Neural cell (in vitro differentiated cells): ENCODE measurements at regions not wholly inside any gene's neighbourhood (a gene's known extent, or its start where the extent isn't known, plus 50 kb on each side); places are given as distances from the start of the nearest gene placed in this dataset.

ENCODE experiments used
- EZH2 ChIP-seq: fragments of 200-600, 300-800 bp; shearing (Covaris generic), sonication (generic); IDR thresholded peaks from 2 replicates; pipeline ENCODE4 v1.6.1; 2014; ENCODE audit warnings: antibody characterized with exemption, low read length, borderline replicate concordance, mild to moderate bottlenecking; ENCODE audit not compliant: insufficient read depth, poor library complexity, severe bottlenecking
- POLR2AphosphoS5 ChIP-seq: IDR thresholded peaks from 2 replicates; pipeline ENCODE4 v1.6.1; 2012
- REST ChIP-seq: IDR thresholded peaks from 2 replicates; pipeline ENCODE4 v1.6.1; 2012; ENCODE audit warnings: borderline replicate concordance
- SMC3 ChIP-seq: fragments of 450-650 bp; conservative IDR thresholded peaks from 2 replicates; pipeline ENCODE4 v1.6.1; 2014; ENCODE audit warnings: antibody characterized with exemption, mild to moderate bottlenecking, moderate library complexity; ENCODE audit not compliant: poor library complexity
- TAF1 ChIP-seq: IDR thresholded peaks from 2 replicates; pipeline ENCODE4 v1.6.1; 2012; ENCODE audit warnings: low read depth
- TF ChIP-seq, protein P1 (sequence below): fragments of 450-650 bp; IDR thresholded peaks from 2 replicates; pipeline ENCODE4 v1.5.1; 2014; ENCODE audit warnings: antibody characterized with exemption, mild to moderate bottlenecking, moderate library complexity; ENCODE audit not compliant: poor library complexity, severe bottlenecking

- TF ChIP-seq, protein P1, sequence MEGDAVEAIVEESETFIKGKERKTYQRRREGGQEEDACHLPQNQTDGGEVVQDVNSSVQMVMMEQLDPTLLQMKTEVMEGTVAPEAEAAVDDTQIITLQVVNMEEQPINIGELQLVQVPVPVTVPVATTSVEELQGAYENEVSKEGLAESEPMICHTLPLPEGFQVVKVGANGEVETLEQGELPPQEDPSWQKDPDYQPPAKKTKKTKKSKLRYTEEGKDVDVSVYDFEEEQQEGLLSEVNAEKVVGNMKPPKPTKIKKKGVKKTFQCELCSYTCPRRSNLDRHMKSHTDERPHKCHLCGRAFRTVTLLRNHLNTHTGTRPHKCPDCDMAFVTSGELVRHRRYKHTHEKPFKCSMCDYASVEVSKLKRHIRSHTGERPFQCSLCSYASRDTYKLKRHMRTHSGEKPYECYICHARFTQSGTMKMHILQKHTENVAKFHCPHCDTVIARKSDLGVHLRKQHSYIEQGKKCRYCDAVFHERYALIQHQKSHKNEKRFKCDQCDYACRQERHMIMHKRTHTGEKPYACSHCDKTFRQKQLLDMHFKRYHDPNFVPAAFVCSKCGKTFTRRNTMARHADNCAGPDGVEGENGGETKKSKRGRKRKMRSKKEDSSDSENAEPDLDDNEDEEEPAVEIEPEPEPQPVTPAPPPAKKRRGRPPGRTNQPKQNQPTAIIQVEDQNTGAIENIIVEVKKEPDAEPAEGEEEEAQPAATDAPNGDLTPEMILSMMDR: no peak
- TF ChIP-seq TAF1 (no peak), SMC3 (no peak), REST (no peak), POLR2AphosphoS5 (no peak), EZH2 (no peak)
Measured at GRCh38 chr18:11480692-11481091, 128.7 kb upstream of the SLC35G4 start.
